A673 (cell line): ENCODE measurements at regions not wholly inside any gene's neighbourhood (a gene's known extent, or its start where the extent isn't known, plus 50 kb on each side); places are given as distances from the start of the nearest gene placed in this dataset.

Source experiments
- EZH2 ChIP-seq: fragments of 200-600 bp; sonication (generic); IDR thresholded peaks from 2 replicates; pipeline ENCODE4 v1.6.1; 2017; ENCODE audit warnings: borderline replicate concordance, low read depth, mild to moderate bottlenecking, mixed read lengths, antibody characterized with exemption, low read length; ENCODE audit not compliant: poor library complexity, severe bottlenecking
- TF ChIP-seq, protein P1 (sequence below): fragments of 300-800, 200-600 bp; sonication (generic); conservative IDR thresholded peaks from 2 replicates; pipeline ENCODE4 v1.5.1; 2017; ENCODE audit warnings: low read depth, mild to moderate bottlenecking, antibody characterized with exemption, low read length, moderate library complexity, mixed read lengths

DNA sequence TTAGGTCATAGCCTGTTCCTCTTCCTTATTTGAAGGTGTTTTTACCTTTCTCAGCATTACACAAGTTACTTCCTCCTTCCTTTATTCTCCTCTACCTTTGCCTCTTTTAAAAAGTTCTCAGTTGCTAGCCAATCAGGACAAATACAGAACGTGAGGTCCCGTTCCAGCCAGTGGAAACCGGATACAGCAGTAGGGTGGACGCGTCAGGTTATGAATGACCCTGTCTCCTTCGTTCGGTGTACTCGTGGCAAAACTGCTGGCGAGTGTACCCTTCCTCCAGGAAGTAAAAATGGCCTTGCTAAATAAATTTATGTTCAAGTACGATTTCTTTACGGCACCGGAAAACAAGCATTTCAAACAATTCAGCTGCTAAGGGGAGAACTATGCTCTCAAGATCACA is 77.0 kb upstream of the MLN start:
- TF ChIP-seq, protein P1, sequence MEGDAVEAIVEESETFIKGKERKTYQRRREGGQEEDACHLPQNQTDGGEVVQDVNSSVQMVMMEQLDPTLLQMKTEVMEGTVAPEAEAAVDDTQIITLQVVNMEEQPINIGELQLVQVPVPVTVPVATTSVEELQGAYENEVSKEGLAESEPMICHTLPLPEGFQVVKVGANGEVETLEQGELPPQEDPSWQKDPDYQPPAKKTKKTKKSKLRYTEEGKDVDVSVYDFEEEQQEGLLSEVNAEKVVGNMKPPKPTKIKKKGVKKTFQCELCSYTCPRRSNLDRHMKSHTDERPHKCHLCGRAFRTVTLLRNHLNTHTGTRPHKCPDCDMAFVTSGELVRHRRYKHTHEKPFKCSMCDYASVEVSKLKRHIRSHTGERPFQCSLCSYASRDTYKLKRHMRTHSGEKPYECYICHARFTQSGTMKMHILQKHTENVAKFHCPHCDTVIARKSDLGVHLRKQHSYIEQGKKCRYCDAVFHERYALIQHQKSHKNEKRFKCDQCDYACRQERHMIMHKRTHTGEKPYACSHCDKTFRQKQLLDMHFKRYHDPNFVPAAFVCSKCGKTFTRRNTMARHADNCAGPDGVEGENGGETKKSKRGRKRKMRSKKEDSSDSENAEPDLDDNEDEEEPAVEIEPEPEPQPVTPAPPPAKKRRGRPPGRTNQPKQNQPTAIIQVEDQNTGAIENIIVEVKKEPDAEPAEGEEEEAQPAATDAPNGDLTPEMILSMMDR: no peak
- TF ChIP-seq EZH2: no peak
